H1 (cell line): ENCODE measurements at regions not wholly inside any gene's neighbourhood (a gene's known extent, or its start where the extent isn't known, plus 50 kb on each side); places are given as distances from the start of the nearest gene placed in this dataset.
A peak's percentile ranks its signal among the peaks of the same experiment; 100 is the strongest.

Experiments used
- CTCF ChIA-PET: fragments of 300-600 bp; sonication (Branson Sonifier 250); formaldehyde crosslinking; loops from one replicate; lab custom pipeline; 2021; ENCODE audit not compliant: partially characterized antibody; lab: Charles Lee
- POLR2A ChIA-PET: fragments of 300-600 bp; sonication (Branson Sonifier 250); formaldehyde crosslinking; loops from one replicate; lab custom pipeline; 2021; ENCODE audit warnings: inconsistent platforms; ENCODE audit not compliant: partially characterized antibody; lab: Charles Lee
- DNase-seq, 2 experiments: peaks; one replicate each; pipeline versions ENCODE4 v3.0.0 to v3.0.0-alpha.2; 2010 to 2022; ENCODE audit warnings: low spot score in 2 of 2, low read depth in 1 of 2, mixed read lengths in 1 of 2
- FAIRE-seq: peaks from 2 replicates; lab custom pipeline; 2011; peaks lifted over from hg19 to GRCh38; lab: Jason Lieb, UNC
- H2AFZ ChIP-seq: 2 replicates; pipeline ENCODE4 v1.8.1; 2012; ENCODE audit warnings: low read length, inconsistent platforms
- H2AK5ac ChIP-seq: 2 replicates; pipeline ENCODE4 v1.6.1; 2013; ENCODE audit warnings: low read depth, low read length
- H2BK120ac ChIP-seq: replicated peaks from 2 replicates; pipeline ENCODE3; 2013; ENCODE audit warnings: low read depth, low read length, inconsistent platforms
- H2BK12ac ChIP-seq: 2 replicates; pipeline ENCODE4 v1.6.1; 2013; ENCODE audit warnings: low read depth, low read length
- H2BK15ac ChIP-seq: 2 replicates; pipeline ENCODE4 v1.6.1; 2013; ENCODE audit warnings: low read length
- H2BK20ac ChIP-seq: 2 replicates; pipeline ENCODE4 v1.6.1; 2013; ENCODE audit warnings: low read length
- H2BK5ac ChIP-seq: 2 replicates; pipeline ENCODE4 v1.6.1; 2013; ENCODE audit warnings: low read depth, low read length
- H3K14ac ChIP-seq: 2 replicates; pipeline ENCODE4 v1.6.1; 2013; ENCODE audit warnings: inconsistent platforms; ENCODE audit not compliant: insufficient read length
- H3K18ac ChIP-seq: 2 replicates; pipeline ENCODE4 v1.6.1; 2013; ENCODE audit warnings: low read length; ENCODE audit errors: extremely low read depth
- H3K23ac ChIP-seq: 2 replicates; pipeline ENCODE4 v1.6.1; 2013; ENCODE audit warnings: inconsistent platforms; ENCODE audit not compliant: insufficient read length
- H3K23me2 ChIP-seq: 2 replicates; pipeline ENCODE4 v1.6.1; 2013; ENCODE audit warnings: low read depth, low read length
- H3K27ac ChIP-seq: 2 replicates; pipeline ENCODE4 v1.6.1; 2011; ENCODE audit warnings: low read depth, low read length, inconsistent platforms
- H3K27me3 ChIP-seq, 4 experiments: replicated peaks in 1 of 4; 1 replicate in 1 of 4; 2 replicates in 3 of 4; pipeline versions ENCODE4 v1.6.1 to v1.8.1; 2011 to 2013; ENCODE audit warnings: low read length in 3 of 4, mild to moderate bottlenecking in 3 of 4, inconsistent platforms in 2 of 4, mixed read lengths in 2 of 4, moderate library complexity in 1 of 4; ENCODE audit not compliant: control insufficient read depth in 3 of 4, insufficient read depth in 3 of 4; ENCODE audit errors: extremely low read depth in 1 of 4
- H3K36me3 ChIP-seq, 4 experiments: 2 replicates each; pipeline versions ENCODE4 v1.6.1 to v1.8.1; 2011 to 2013; ENCODE audit warnings: mild to moderate bottlenecking in 4 of 4, low read length in 3 of 4, moderate library complexity in 2 of 4, control low read depth in 1 of 4, inconsistent platforms in 1 of 4; ENCODE audit not compliant: insufficient read depth in 4 of 4, control insufficient read depth in 2 of 4
- H3K4ac ChIP-seq: replicated peaks from 2 replicates; pipeline ENCODE3; 2013; ENCODE audit warnings: low read length, low read depth, mixed read lengths, inconsistent platforms; ENCODE audit not compliant: insufficient read length
- H3K4me1 ChIP-seq, 4 experiments: replicated peaks in 1 of 4; 1 replicate in 1 of 4; 2 replicates in 3 of 4; pipeline versions ENCODE4 v1.6.1 to v1.8.1; 2011 to 2013; ENCODE audit warnings: low read length in 3 of 4, inconsistent platforms in 2 of 4, mixed read lengths in 1 of 4; ENCODE audit not compliant: insufficient read depth in 4 of 4, control insufficient read depth in 3 of 4
- H3K4me2 ChIP-seq, 2 experiments: 2 replicates each; pipeline versions ENCODE4 v1.6.1 to v1.8.1; 2011 to 2013; ENCODE audit warnings: low read depth in 2 of 2, low read length in 2 of 2, control low read depth in 1 of 2, inconsistent platforms in 1 of 2, mild to moderate bottlenecking in 1 of 2; ENCODE audit not compliant: insufficient read depth in 1 of 2
- H3K4me3 ChIP-seq, 4 experiments: fragments of 200-600, 300-600 bp in 1 of 4; sonication (generic), shearing (Covaris generic), sonication (Bioruptor Twin) in 1 of 4; 2 replicates each; pipeline versions ENCODE4 v1.5.1 to v1.8.1; 2011 to 2016; ENCODE audit warnings: low read length in 4 of 4, low read depth in 3 of 4, control low read depth in 2 of 4, inconsistent platforms in 2 of 4, mild to moderate bottlenecking in 2 of 4, mixed read lengths in 1 of 4, moderate library complexity in 1 of 4; ENCODE audit not compliant: insufficient read depth in 2 of 4; ENCODE audit errors: extremely low read depth in 1 of 4
- H3K56ac ChIP-seq: replicated peaks from 2 replicates; pipeline ENCODE3; 2013; ENCODE audit warnings: low read depth, mild to moderate bottlenecking, mixed read lengths, low read length, inconsistent platforms; ENCODE audit not compliant: insufficient read length
- H3K79me1 ChIP-seq: 2 replicates; pipeline ENCODE4 v1.6.1; 2013; ENCODE audit warnings: low read depth, low read length, control low read depth
- H3K79me2 ChIP-seq, 2 experiments: 2 replicates each; pipeline versions ENCODE4 v1.6.1 to v1.8.1; 2012 to 2013; ENCODE audit warnings: low read length in 2 of 2, mild to moderate bottlenecking in 2 of 2, inconsistent platforms in 1 of 2; ENCODE audit not compliant: insufficient read depth in 2 of 2, control insufficient read depth in 1 of 2
- H3K9ac ChIP-seq, 4 experiments: replicated peaks in 1 of 4; 1 replicate in 1 of 4; 2 replicates in 3 of 4; pipeline versions ENCODE4 v1.6.1 to v1.8.1; 2011 to 2013; ENCODE audit warnings: low read depth in 3 of 4, low read length in 3 of 4, control low read depth in 2 of 4, mild to moderate bottlenecking in 2 of 4, moderate library complexity in 2 of 4, inconsistent platforms in 1 of 4; ENCODE audit errors: extremely low read depth in 1 of 4
- H3K9me3 ChIP-seq, 2 experiments: 2 replicates each; pipeline versions ENCODE4 v1.6.1 to v1.8.1; 2012 to 2013; ENCODE audit warnings: mild to moderate bottlenecking in 2 of 2, moderate library complexity in 2 of 2, control low read depth in 1 of 2, inconsistent platforms in 1 of 2, low read depth in 1 of 2, low read length in 1 of 2, mixed read lengths in 1 of 2; ENCODE audit not compliant: insufficient read depth in 2 of 2
- H4K20me1 ChIP-seq, 2 experiments: replicated peaks in 1 of 2; 2 replicates each; pipeline versions ENCODE3 to v1.8.1; 2011 to 2013; ENCODE audit warnings: inconsistent platforms in 2 of 2, low read length in 2 of 2, mild to moderate bottlenecking in 1 of 2; ENCODE audit not compliant: insufficient read depth in 2 of 2, control insufficient read depth in 1 of 2
- H4K5ac ChIP-seq: 2 replicates; pipeline ENCODE4 v1.6.1; 2013; ENCODE audit warnings: low read length, low read depth, mixed read lengths, inconsistent platforms; ENCODE audit not compliant: insufficient read length
- H4K8ac ChIP-seq: 2 replicates; pipeline ENCODE4 v1.8.0; 2013; ENCODE audit warnings: mild to moderate bottlenecking, moderate library complexity, low read length, inconsistent platforms; ENCODE audit not compliant: insufficient read depth; ENCODE audit errors: extremely low read depth
- H4K91ac ChIP-seq: replicated peaks from 2 replicates; pipeline ENCODE3; 2013; ENCODE audit warnings: low read length, mixed read lengths, inconsistent platforms; ENCODE audit not compliant: insufficient read length
- ASH2L ChIP-seq: fragments of 200-600, 300-600 bp; sonication (generic); IDR thresholded peaks from one replicate; pipeline ENCODE4 v1.7.1; 2017; ENCODE audit warnings: low read length
- CEBPB ChIP-seq: IDR thresholded peaks from 2 replicates; pipeline ENCODE4 v1.6.1; 2012; ENCODE audit warnings: low read depth, low read length
- HDAC2 ChIP-seq, 2 experiments: fragments of 300-600 bp in 1 of 2; sonication (generic) in 1 of 2; IDR thresholded peaks; 2 replicates each; pipeline ENCODE4 v1.6.1; 2011 to 2012; ENCODE audit warnings: low read depth in 2 of 2, low read length in 2 of 2, mild to moderate bottlenecking in 2 of 2, moderate library complexity in 2 of 2, borderline replicate concordance in 1 of 2, inconsistent platforms in 1 of 2
- KDM4A ChIP-seq: IDR thresholded peaks from one replicate; pipeline ENCODE4 v1.7.1; 2012; ENCODE audit warnings: low read depth, mild to moderate bottlenecking, moderate library complexity, low read length, inconsistent platforms; ENCODE audit not compliant: severe bottlenecking
- PHF8 ChIP-seq: fragments of 200-600 bp; sonication (generic); conservative IDR thresholded peaks from 2 replicates; pipeline ENCODE4 v1.7.1; 2012; ENCODE audit warnings: low read depth, mild to moderate bottlenecking, inconsistent platforms, low read length, moderate library complexity
- POLR2AphosphoS5 ChIP-seq: IDR thresholded peaks from 2 replicates; pipeline ENCODE4 v1.6.1; 2011; ENCODE audit warnings: low read depth, low read length
- RAD21 ChIP-seq, 2 experiments: IDR thresholded peaks in 1 of 2; conservative IDR thresholded peaks in 1 of 2; 2 replicates each; pipeline ENCODE4 v1.6.1; 2011; ENCODE audit warnings: low read depth in 2 of 2, low read length in 2 of 2, improper control_type of control experiment in 1 of 2, inconsistent platforms in 1 of 2, mild to moderate bottlenecking in 1 of 2, moderate library complexity in 1 of 2
- SIRT6 ChIP-seq: IDR thresholded peaks from one replicate; pipeline ENCODE4 v1.7.1; 2012; ENCODE audit warnings: low read length, inconsistent platforms
- SP4 ChIP-seq: IDR thresholded peaks from 2 replicates; pipeline ENCODE4 v1.6.1; 2012; ENCODE audit warnings: low read length, inconsistent platforms
- SRF ChIP-seq: IDR thresholded peaks from 2 replicates; pipeline ENCODE4 v1.6.1; 2011; ENCODE audit warnings: mild to moderate bottlenecking, low read depth, low read length, moderate library complexity
- TEAD4 ChIP-seq: IDR thresholded peaks from 2 replicates; pipeline ENCODE4 v1.6.1; 2012; ENCODE audit warnings: low read depth, low read length, inconsistent platforms, mixed read lengths
- WGBS, 2 experiments: shearing (Covaris generic) in 1 of 2; methylation state at CpG; one replicate each; pipeline versions ENCODE4 v1.1.6 to v1.1.7; 2013 to 2015; ENCODE audit warnings: low lambda C conversion rate in 2 of 2, mixed read lengths in 2 of 2, inconsistent platforms in 1 of 2, low coverage in 1 of 2, missing lambda C conversion rate in 1 of 2; ENCODE audit not compliant: insufficient replicate concordance in 2 of 2, insufficient coverage in 1 of 2, insufficient read length in 1 of 2; ENCODE audit errors: extremely low coverage in 1 of 2, missing lambda C conversion rate in 1 of 2; 5-methylcytosine and 5-hydroxymethylcytosine counted together
- TF ChIP-seq, protein P1 (sequence below): IDR thresholded peaks from 2 replicates; pipeline ENCODE4 v1.6.1; 2012; ENCODE audit warnings: inconsistent platforms

DNA sequence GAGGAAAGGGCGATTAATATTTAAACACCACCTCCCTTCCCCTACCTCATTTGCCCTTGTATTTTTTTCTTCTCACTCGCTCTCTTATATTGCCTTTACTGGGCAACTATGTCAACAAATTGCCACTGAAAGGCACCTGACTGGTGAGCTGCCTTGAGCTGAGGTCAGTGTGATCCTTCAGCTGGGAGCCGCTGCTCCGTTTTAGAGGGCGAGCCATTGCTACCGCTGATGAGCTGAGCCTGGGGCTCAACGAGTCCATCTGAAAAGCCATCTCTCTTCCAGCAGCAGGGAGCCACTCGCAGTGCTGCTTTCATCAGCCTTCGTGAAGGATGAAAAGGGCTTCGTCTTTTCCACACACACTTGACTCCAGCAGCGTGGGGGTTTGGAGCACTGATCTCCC lies 108.0 kb upstream of the KIF26B start:
- peaks cover 0 to 11% (median 8%) of the 10 kb centered on the region in 4 experiments; a peak in 6 of 7 replicates for H3K4me1 ChIP-seq
- 0 out of 2 replicates have a peak overlapping the region, but pooled peaks have one; percentile 41 for H2AFZ ChIP-seq
- no peak for FAIRE-seq
- H3K27ac ChIP-seq: no peak overlapping the region
- H2BK120ac ChIP-seq: no peak overlapping the region
- no peaks in the 10 kb centered on the region for H3K23me2 ChIP-seq
- H3K79me1 ChIP-seq: no peaks in the 10 kb centered on the region
- H3K4me2 ChIP-seq: peak overlapping the region; percentile 0 to 29; a peak in 1 of 4 replicates
- no peaks in the 10 kb centered on the region for H3K9me3 ChIP-seq
- POLR2A ChIA-PET: interaction anchor here (0.6 to 2.3 kb wide), 5 partner anchors 75 to 232 kb away, joined by 3 to 13 read pairs (median 3); partner anchors contain the start of gene HNRNPU
- no peak overlapping the region for H3K23ac ChIP-seq
- H3K56ac ChIP-seq: no peak overlapping the region
- no peak for DNase-seq
- no peak overlapping the region for H3K9ac ChIP-seq
- H2AK5ac ChIP-seq: no peak overlapping the region
- H3K18ac ChIP-seq: no peak overlapping the region
- no peaks in the 10 kb centered on the region; a peak in 1 of 8 replicates for H3K36me3 ChIP-seq
- no peaks in the 10 kb centered on the region for H3K79me2 ChIP-seq
- no peak overlapping the region; the same call in 1 of the 2 replicates for H4K8ac ChIP-seq
- H4K20me1 ChIP-seq: no peaks in the 10 kb centered on the region
- no peak overlapping the region for H4K5ac ChIP-seq
- H3K4me3 ChIP-seq: no peak overlapping the region
- H3K4ac ChIP-seq: no peak overlapping the region
- no peaks in the 10 kb centered on the region for H3K27me3 ChIP-seq
- no peak for TF ChIP-seq POLR2AphosphoS5
- no peak for TF ChIP-seq PHF8
- no peak for TF ChIP-seq TEAD4
- TF ChIP-seq ASH2L: no peak
- no peak for TF ChIP-seq SRF
- TF ChIP-seq RAD21 (IDR thresholded peaks at IDR 0.05 in 1 of 2, conservative IDR thresholded peaks at IDR 0.05 in 1 of 2; ENCODE audit: low read depth in 2 of 2, low read length in 2 of 2): no peak
- TF ChIP-seq CEBPB: no peak
- no peak for TF ChIP-seq HDAC2 (IDR thresholded peaks at IDR 0.05; ENCODE audit: borderline replicate concordance in 1 of 2, low read depth in 2 of 2, low read length in 2 of 2)
- TF ChIP-seq KDM4A: no peak
- TF ChIP-seq SP4: no peak
- TF ChIP-seq, protein P1, sequence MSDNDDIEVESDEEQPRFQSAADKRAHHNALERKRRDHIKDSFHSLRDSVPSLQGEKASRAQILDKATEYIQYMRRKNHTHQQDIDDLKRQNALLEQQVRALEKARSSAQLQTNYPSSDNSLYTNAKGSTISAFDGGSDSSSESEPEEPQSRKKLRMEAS: no peak
- TF ChIP-seq SIRT6: no peak
- TF ChIP-seq, all 59 proteins: peak for 0
- Histone ChIP-seq H2BK5ac (no peak overlapping the region), H2BK12ac (no peak overlapping the region; the same call in 1 of the 2 replicates), H3K14ac (no peak overlapping the region), H2BK15ac (no peak overlapping the region), H4K91ac (no peak overlapping the region), H2BK20ac (no peak overlapping the region)
- 50% methylated on average over 11 of the region's 11 CpGs; no CpG with 5 or more reads in 1 of the 2 experiments for WGBS, 2 experiments
- CTCF ChIA-PET: interaction anchor here (0.7 to 1.4 kb wide), 4 partner anchors 10 to 435 kb away, joined by 3 to 5 read pairs (median 4); no protein-coding TSS in a partner anchor
